ENCODE measurements at regions not wholly inside any gene's neighbourhood (a gene's known extent, or its start where the extent isn't known, plus 50 kb on each side); places are given as distances from the start of the nearest gene placed in this dataset.

GRCh38 chr10:44198780-44199097 lies 186.2 kb downstream of the CXCL12 start:
- no peak for DNase-seq (ENCODE audit: low read depth)

GRCh38 chr10:44198096-44198779 lies 186.7 kb downstream of the CXCL12 start:
- DNase-seq (ENCODE audit: low read depth) = no peak

GRCh38 chr10:44197646-44198045 lies 187.3 kb downstream of the CXCL12 start:
- no peak for DNase-seq (ENCODE audit: low read depth)

- no peak for DNase-seq (ENCODE audit: low read depth)
These were observed 188.6 kb downstream of the CXCL12 start for GRCh38 chr10:44196336-44196735.

GRCh38 chr10:44196008-44196320 lies 188.9 kb downstream of the CXCL12 start:
- DNase-seq (ENCODE audit: low read depth) = no peak

- no peak for DNase-seq (ENCODE audit: low read depth)
These were observed 189.5 kb downstream of the CXCL12 start for GRCh38 chr10:44195112-44196007.

- no peak for DNase-seq (ENCODE audit: low read depth)
These were observed 190.5 kb downstream of the CXCL12 start for GRCh38 chr10:44194435-44194834.

- no peak for DNase-seq (ENCODE audit: low read depth)
These were observed 191.2 kb downstream of the CXCL12 start for GRCh38 chr10:44193567-44194220.

GRCh38 chr10:44193166-44193565 lies 191.7 kb downstream of the CXCL12 start:
- no peak for DNase-seq (ENCODE audit: low read depth)

GRCh38 chr10:44192435-44192834 lies 192.5 kb downstream of the CXCL12 start:
- DNase-seq (ENCODE audit: low read depth) = no peak

GRCh38 chr10:44190541-44190940 lies 194.4 kb downstream of the CXCL12 start:
- no peak for DNase-seq (ENCODE audit: low read depth)

GRCh38 chr10:44186821-44187220 lies 198.1 kb downstream of the CXCL12 start:
- DNase-seq (ENCODE audit: low read depth) = no peak

- DNase-seq (ENCODE audit: low read depth) = no peak
These were observed 198.7 kb downstream of the CXCL12 start for GRCh38 chr10:44186150-44186549.

GRCh38 chr10:44185315-44185666 lies 199.6 kb downstream of the CXCL12 start:
- no peak for DNase-seq (ENCODE audit: low read depth)

GRCh38 chr10:44184633-44185314 lies 200.1 kb downstream of the CXCL12 start:
- DNase-seq (ENCODE audit: low read depth) = no peak

GRCh38 chr10:44183667-44184632 lies 200.9 kb downstream of the CXCL12 start:
- DNase-seq (ENCODE audit: low read depth) = no peak

GRCh38 chr10:44182909-44183308 lies 202.0 kb downstream of the CXCL12 start:
- no peak for DNase-seq (ENCODE audit: low read depth)

GRCh38 chr10:44180321-44181168 lies 204.4 kb downstream of the CXCL12 start:
- no peak for DNase-seq (ENCODE audit: low read depth)

GRCh38 chr10:44178856-44179255 lies 206.0 kb downstream of the CXCL12 start:
- DNase-seq (ENCODE audit: low read depth) = no peak

- no peak for DNase-seq (ENCODE audit: low read depth)
These were observed 206.6 kb downstream of the CXCL12 start for GRCh38 chr10:44178281-44178680.

GRCh38 chr10:44177610-44178009 lies 207.3 kb downstream of the CXCL12 start:
- DNase-seq (ENCODE audit: low read depth) = no peak

Measured in stimulated activated CD8-positive, alpha-beta memory T cell treated with anti-CD3 and anti-CD28 coated beads, Interleukin-7, amount 100 ng/mL, for 24 hours (primary cell).